ENCODE measurements at regions not wholly inside any gene's neighbourhood (a gene's known extent, or its start where the extent isn't known, plus 50 kb on each side); places are given as distances from the start of the nearest gene placed in this dataset.

- no peak overlapping the region for H3K4me3 ChIP-seq
- intact Hi-C loops (cut with DNase I; ENCODE audit: low total_unique reads), result no loop called here
- TF ChIP-seq CTCF (IDR thresholded peaks at IDR 0.05), result no peak
- TF ChIP-seq POLR2A (IDR thresholded peaks at IDR 0.05), result no peak
Observed at GRCh38 chr13:44133626-44134025, 240.0 kb upstream of the SERP2 start.

GRCh38 chr13:44135566-44135965 lies 238.1 kb upstream of the SERP2 start:
- H3K4me3 ChIP-seq, result no peak overlapping the region
- H3K36me3 ChIP-seq, result no peaks in the 10 kb centered on the region
- H3K9me3 ChIP-seq, result no peaks in the 10 kb centered on the region
- intact Hi-C loops (cut with DNase I; ENCODE audit: low total_unique reads), result no loop called here
- TF ChIP-seq CTCF (IDR thresholded peaks at IDR 0.05) (no peak), POLR2A (IDR thresholded peaks at IDR 0.05) (no peak)
- no peak for DNase-seq
- H3K27ac ChIP-seq, result no peak overlapping the region
- no peaks in the 10 kb centered on the region for H3K27me3 ChIP-seq
- H3K4me1 ChIP-seq, result no peaks in the 10 kb centered on the region

More at GRCh38 chr13:44133626-44134025, 240.0 kb upstream of the SERP2 start:
- Histone ChIP-seq H3K27ac (no peak overlapping the region), H3K36me3 (no peaks in the 10 kb centered on the region), H3K9me3 (no peaks in the 10 kb centered on the region), H3K27me3 (no peaks in the 10 kb centered on the region), H3K4me1 (no peaks in the 10 kb centered on the region)
- no peak for DNase-seq

- intact Hi-C loops (cut with DNase I; ENCODE audit: low total_unique reads), result no loop called here
- no peak overlapping the region for H3K27ac ChIP-seq
- H3K9me3 ChIP-seq, result no peaks in the 10 kb centered on the region
- no peaks in the 10 kb centered on the region for H3K36me3 ChIP-seq
- H3K27me3 ChIP-seq, result no peaks in the 10 kb centered on the region
- H3K4me1 ChIP-seq, result no peaks in the 10 kb centered on the region
- TF ChIP-seq POLR2A (IDR thresholded peaks at IDR 0.05) (no peak), CTCF (IDR thresholded peaks at IDR 0.05) (no peak)
- no peak overlapping the region for H3K4me3 ChIP-seq
- DNase-seq, result no peak
Observed at GRCh38 chr13:44136696-44137268, 236.8 kb upstream of the SERP2 start.

- intact Hi-C loops (cut with DNase I; ENCODE audit: low total_unique reads), result no loop called here
- no peaks in the 10 kb centered on the region for H3K9me3 ChIP-seq
- no peak for DNase-seq
- H3K4me3 ChIP-seq, result no peak overlapping the region
- no peak overlapping the region for H3K27ac ChIP-seq
- H3K27me3 ChIP-seq, result no peaks in the 10 kb centered on the region
- no peaks in the 10 kb centered on the region for H3K36me3 ChIP-seq
- H3K4me1 ChIP-seq, result no peaks in the 10 kb centered on the region
- TF ChIP-seq POLR2A (IDR thresholded peaks at IDR 0.05) (no peak), CTCF (IDR thresholded peaks at IDR 0.05) (no peak)
Observed at GRCh38 chr13:44137466-44137865, 236.2 kb upstream of the SERP2 start.

- no peak for TF ChIP-seq POLR2A (IDR thresholded peaks at IDR 0.05)
- TF ChIP-seq CTCF (IDR thresholded peaks at IDR 0.05), result no peak
- no peaks in the 10 kb centered on the region for H3K36me3 ChIP-seq
- no peak for DNase-seq
- H3K9me3 ChIP-seq, result no peaks in the 10 kb centered on the region
- intact Hi-C loops (cut with DNase I; ENCODE audit: low total_unique reads), result loop anchor here (5.0 kb wide), 1 partner anchor 297 kb away; no protein-coding TSS in a partner anchor
- no peak overlapping the region for H3K27ac ChIP-seq
- no peaks in the 10 kb centered on the region for H3K27me3 ChIP-seq
- H3K4me1 ChIP-seq, result no peaks in the 10 kb centered on the region
- no peak overlapping the region for H3K4me3 ChIP-seq
Observed at GRCh38 chr13:44140146-44140545, 233.5 kb upstream of the SERP2 start.

All from uterus (tissue), 3 donors.